ENCODE measurements at regions not wholly inside any gene's neighbourhood (a gene's known extent, or its start where the extent isn't known, plus 50 kb on each side); places are given as distances from the start of the nearest gene placed in this dataset.
"Not testable (repeated sequence)": the region's sequence is repeated elsewhere in the genome, so short reads cannot be mapped to it uniquely, and the experiment has no call there.

DNA sequence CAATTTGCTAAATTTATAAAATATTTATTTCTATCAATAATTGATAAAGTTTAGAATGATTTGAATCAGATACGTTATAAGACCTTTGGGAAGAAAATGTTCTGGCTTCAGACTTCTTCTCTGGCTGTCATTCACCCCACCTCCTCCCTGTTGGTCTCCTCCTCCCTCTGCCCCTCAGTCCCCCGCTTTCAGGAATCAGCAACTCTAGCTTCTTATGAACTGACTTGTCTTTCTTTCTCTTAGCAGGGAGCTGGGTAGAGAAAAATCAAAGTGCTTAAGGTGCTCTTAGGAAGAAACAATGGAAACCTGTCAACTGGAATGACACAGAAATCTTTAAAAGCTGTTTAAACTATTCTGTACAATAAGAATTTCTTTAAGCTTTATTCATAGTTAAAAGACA, 71.3 kb upstream of the ETV3 start:
- no peak overlapping the region for H3K4me2 ChIP-seq (ENCODE audit: extremely low read depth, insufficient read depth, low read length)
- DNase-seq (ENCODE audit: low read depth in 2 of 2) = no peak
- H3K4me1 ChIP-seq (ENCODE audit: control insufficient read depth, extremely low read depth, insufficient read depth, low read length) = no peaks in the 10 kb centered on the region
- H3K4me3 ChIP-seq (replicated peaks in 1 of 4; ENCODE audit: control extremely low read depth in 1 of 4, insufficient read depth in 1 of 4, low read depth in 3 of 4, low read length in 4 of 4) = no peak overlapping the region
- H3K79me2 ChIP-seq (ENCODE audit: control insufficient read depth, insufficient read depth, low read length) = no peaks in the 10 kb centered on the region
- H3K9me3 ChIP-seq (ENCODE audit: control insufficient read depth, insufficient read depth, low read depth, low read length) = no peaks in the 10 kb centered on the region
- TF ChIP-seq EZH2 (IDR thresholded peaks at IDR 0.05; ENCODE audit: low read length, missing control alignments) = no peak
- TF ChIP-seq, protein P1, sequence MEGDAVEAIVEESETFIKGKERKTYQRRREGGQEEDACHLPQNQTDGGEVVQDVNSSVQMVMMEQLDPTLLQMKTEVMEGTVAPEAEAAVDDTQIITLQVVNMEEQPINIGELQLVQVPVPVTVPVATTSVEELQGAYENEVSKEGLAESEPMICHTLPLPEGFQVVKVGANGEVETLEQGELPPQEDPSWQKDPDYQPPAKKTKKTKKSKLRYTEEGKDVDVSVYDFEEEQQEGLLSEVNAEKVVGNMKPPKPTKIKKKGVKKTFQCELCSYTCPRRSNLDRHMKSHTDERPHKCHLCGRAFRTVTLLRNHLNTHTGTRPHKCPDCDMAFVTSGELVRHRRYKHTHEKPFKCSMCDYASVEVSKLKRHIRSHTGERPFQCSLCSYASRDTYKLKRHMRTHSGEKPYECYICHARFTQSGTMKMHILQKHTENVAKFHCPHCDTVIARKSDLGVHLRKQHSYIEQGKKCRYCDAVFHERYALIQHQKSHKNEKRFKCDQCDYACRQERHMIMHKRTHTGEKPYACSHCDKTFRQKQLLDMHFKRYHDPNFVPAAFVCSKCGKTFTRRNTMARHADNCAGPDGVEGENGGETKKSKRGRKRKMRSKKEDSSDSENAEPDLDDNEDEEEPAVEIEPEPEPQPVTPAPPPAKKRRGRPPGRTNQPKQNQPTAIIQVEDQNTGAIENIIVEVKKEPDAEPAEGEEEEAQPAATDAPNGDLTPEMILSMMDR (conservative IDR thresholded peaks at IDR 0.05 in 1 of 2, IDR thresholded peaks at IDR 0.05 in 1 of 2; ENCODE audit: low read depth in 1 of 2, low read length in 2 of 2) = no peak
- H3K9ac ChIP-seq (ENCODE audit: insufficient read depth, low read length) = no peak overlapping the region
- H3K36me3 ChIP-seq (ENCODE audit: control insufficient read depth, insufficient read depth, low read length) = no peaks in the 10 kb centered on the region
- no peaks in the 10 kb centered on the region for H4K20me1 ChIP-seq (ENCODE audit: control insufficient read depth, extremely low read depth, insufficient read depth, low read length)
- H3K27ac ChIP-seq (ENCODE audit: insufficient read depth, low read length) = no peak overlapping the region
- no peaks in the 10 kb centered on the region for H3K27me3 ChIP-seq (ENCODE audit: control insufficient read depth, insufficient read depth, low read length)
- H2AFZ ChIP-seq (ENCODE audit: low read length) = no peak overlapping the region

DNA sequence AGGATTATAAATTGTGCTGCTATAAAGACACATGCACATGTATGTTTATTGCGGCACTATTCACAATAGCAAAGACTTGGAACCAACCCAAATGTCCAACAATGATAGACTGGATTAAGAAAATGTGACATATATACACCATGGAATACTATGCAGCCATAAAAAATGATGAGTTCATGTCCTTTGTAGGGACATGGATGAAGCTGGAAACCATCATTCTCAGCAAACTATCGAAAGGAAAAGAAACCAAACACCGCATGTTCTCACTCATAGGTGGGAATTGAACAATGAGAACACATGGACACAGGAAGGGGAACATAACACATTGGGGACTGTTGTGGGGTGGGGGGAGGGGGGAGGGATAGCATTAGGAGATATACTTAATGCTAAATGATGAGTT, 67.8 kb upstream of the ETV3 start:
- not testable (repeated sequence) for H3K27ac ChIP-seq (ENCODE audit: insufficient read depth, low read length); H3K4me3 ChIP-seq (replicated peaks in 1 of 4; ENCODE audit: control extremely low read depth in 1 of 4, insufficient read depth in 1 of 4, low read depth in 3 of 4, low read length in 4 of 4); H3K27me3 ChIP-seq (ENCODE audit: control insufficient read depth, insufficient read depth, low read length); H3K4me2 ChIP-seq (ENCODE audit: extremely low read depth, insufficient read depth, low read length); H4K20me1 ChIP-seq (ENCODE audit: control insufficient read depth, extremely low read depth, insufficient read depth, low read length); H3K9ac ChIP-seq (ENCODE audit: insufficient read depth, low read length); DNase-seq (ENCODE audit: low read depth in 2 of 2); H3K79me2 ChIP-seq (ENCODE audit: control insufficient read depth, insufficient read depth, low read length); H3K4me1 ChIP-seq (ENCODE audit: control insufficient read depth, extremely low read depth, insufficient read depth, low read length); H3K36me3 ChIP-seq (ENCODE audit: control insufficient read depth, insufficient read depth, low read length); H2AFZ ChIP-seq (ENCODE audit: low read length); H3K9me3 ChIP-seq (ENCODE audit: control insufficient read depth, insufficient read depth, low read depth, low read length)

- Histone ChIP-seq H3K9me3 (ENCODE audit: control insufficient read depth, insufficient read depth, low read depth, low read length) (no peaks in the 10 kb centered on the region), H3K27ac (ENCODE audit: insufficient read depth, low read length) (no peak overlapping the region), H3K9ac (ENCODE audit: insufficient read depth, low read length) (no peak overlapping the region)
Measured at GRCh38 chr1:157203166-157203565, 65.0 kb upstream of the ETV3 start.

More at GRCh38 chr1:157203166-157203565, 65.0 kb upstream of the ETV3 start:
- Histone ChIP-seq H3K36me3 (ENCODE audit: control insufficient read depth, insufficient read depth, low read length) (no peaks in the 10 kb centered on the region), H2AFZ (ENCODE audit: low read length) (no peak overlapping the region), H3K79me2 (ENCODE audit: control insufficient read depth, insufficient read depth, low read length) (no peaks in the 10 kb centered on the region), H3K4me1 (ENCODE audit: control insufficient read depth, extremely low read depth, insufficient read depth, low read length) (no peaks in the 10 kb centered on the region), H3K4me2 (ENCODE audit: extremely low read depth, insufficient read depth, low read length) (no peak overlapping the region), H3K4me3 (replicated peaks in 1 of 4; ENCODE audit: control extremely low read depth in 1 of 4, insufficient read depth in 1 of 4, low read depth in 3 of 4, low read length in 4 of 4) (no peak overlapping the region), H4K20me1 (ENCODE audit: control insufficient read depth, extremely low read depth, insufficient read depth, low read length) (no peaks in the 10 kb centered on the region), H3K27me3 (ENCODE audit: control insufficient read depth, insufficient read depth, low read length) (no peaks in the 10 kb centered on the region)
- DNase-seq (ENCODE audit: low read depth in 2 of 2) = no peak
- TF ChIP-seq, protein P1 (conservative IDR thresholded peaks at IDR 0.05 in 1 of 2, IDR thresholded peaks at IDR 0.05 in 1 of 2; ENCODE audit: low read depth in 1 of 2, low read length in 2 of 2) = no peak
- TF ChIP-seq EZH2 (IDR thresholded peaks at IDR 0.05; ENCODE audit: low read length, missing control alignments) = no peak

Measured in fibroblast of lung (primary cell).